Inflammatory macrophage (primary cell): ENCODE measurements at regions not wholly inside any gene's neighbourhood (a gene's known extent, or its start where the extent isn't known, plus 50 kb on each side); places are given as distances from the start of the nearest gene placed in this dataset.

ENCODE experiments used
- DNase-seq, 2 donors: peaks; one replicate each; pipeline ENCODE4 v3.0.0-alpha.2; 2020 to 2022

DNA sequence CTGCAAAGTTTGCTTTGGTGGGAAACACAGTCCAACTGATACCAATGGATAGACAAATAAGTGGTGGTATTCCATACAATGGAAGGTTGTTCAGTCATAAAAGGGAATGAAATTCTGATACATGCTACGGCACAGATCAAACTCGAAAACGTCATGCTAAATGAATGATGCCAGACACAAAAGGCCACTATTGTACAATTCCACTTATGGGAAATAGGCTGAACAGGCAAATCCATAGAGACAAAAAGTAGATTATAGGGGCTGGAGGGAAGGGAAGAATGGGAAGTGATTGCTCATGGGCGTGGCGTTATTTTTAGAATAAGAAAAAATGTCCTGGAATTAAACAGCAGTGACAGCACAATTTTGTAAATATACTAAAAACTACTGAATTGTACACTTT, 66.0 kb upstream of the FOXK1 start:
- DNase-seq: no peak

GRCh38 chr7:4621396-4621795, 60.7 kb upstream of the FOXK1 start:
- no peak for DNase-seq

DNA sequence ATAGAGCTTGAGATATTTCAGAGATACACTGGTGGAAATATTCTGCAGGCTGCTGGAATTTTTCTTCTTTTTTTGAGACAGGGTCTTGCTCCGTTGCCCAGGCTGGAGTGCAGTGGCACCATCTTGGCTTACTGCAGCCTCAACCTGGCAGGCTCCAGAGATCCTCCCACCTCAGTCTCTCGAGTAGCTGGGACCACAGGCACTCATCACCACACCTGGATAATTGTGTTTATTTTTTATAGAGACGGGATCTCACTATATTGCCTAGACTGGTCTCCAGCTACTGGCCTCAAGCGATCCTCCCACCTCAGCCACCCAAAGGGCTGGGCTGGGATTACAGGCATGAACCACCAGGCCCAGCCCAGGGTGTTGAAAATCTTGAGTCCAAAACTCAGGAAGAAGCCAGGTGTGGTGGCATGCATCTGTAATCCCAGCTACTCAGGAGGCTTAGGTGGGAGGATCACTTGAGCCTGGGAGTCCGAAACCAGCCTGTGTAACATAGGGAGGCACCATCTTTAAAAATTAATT, 55.7 kb upstream of the FOXK1 start:
- DNase-seq: no peak

DNA sequence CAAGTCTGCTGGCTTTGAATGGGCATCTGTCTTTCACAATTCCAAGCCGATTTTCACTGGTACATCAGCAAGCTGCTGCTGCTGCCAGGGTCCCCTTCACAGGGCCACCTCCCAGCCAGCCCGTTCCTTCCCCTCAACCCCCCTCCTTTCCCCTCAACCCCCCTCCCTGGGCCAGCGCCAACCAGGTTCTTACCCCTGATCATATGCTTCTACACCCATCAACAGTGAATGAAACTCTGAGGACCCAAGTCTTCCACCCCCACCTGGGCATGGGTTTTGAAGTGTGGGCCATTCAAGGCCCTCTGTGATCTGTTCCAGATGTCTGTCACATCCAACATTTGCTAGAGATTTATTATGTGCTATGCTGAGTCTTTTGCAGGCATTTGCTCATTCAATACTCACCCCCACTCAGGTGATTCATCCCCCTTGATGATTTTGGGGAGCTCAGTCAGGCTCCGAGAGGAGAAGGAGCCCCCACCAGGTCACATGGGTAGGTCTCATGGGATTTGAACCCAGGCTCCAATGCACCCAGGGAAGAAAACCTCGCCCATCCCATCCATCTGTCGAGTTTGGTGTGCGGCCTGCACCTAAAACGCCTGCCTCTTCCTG, 52.7 kb upstream of the FOXK1 start:
- no peak for DNase-seq

- DNase-seq: peak; percentile 35 to 36
Observed at GRCh38 chr7:4631380-4632179, 50.5 kb upstream of the FOXK1 start.
